GM21515 (cell line): ENCODE measurements at regions not wholly inside any gene's neighbourhood (a gene's known extent, or its start where the extent isn't known, plus 50 kb on each side); places are given as distances from the start of the nearest gene placed in this dataset.

ENCODE experiments used
- ATAC-seq: cut with Tn5 transposase; IDR thresholded peaks from one replicate; pipeline ENCODE4 v1.9.1; 2021; ENCODE audit not compliant: unreplicated experiment

- ATAC-seq = no peak
Observed at GRCh38 chr6:105622226-105622625, 219.3 kb upstream of the PREP start.

- ATAC-seq = no peak
Observed at GRCh38 chr6:105621564-105622175, 218.8 kb upstream of the PREP start.

- no peak for ATAC-seq
Observed at GRCh38 chr6:105620878-105621277, 218.0 kb upstream of the PREP start.

- ATAC-seq = no peak
Observed at GRCh38 chr6:105619971-105620741, 217.3 kb upstream of the PREP start.

GRCh38 chr6:105618247-105618646 is 215.4 kb upstream of the PREP start:
- ATAC-seq = no peak

- ATAC-seq = no peak
Observed at GRCh38 chr6:105616521-105616920, 213.6 kb upstream of the PREP start.

- no peak for ATAC-seq
Observed at GRCh38 chr6:105611606-105612005, 208.7 kb upstream of the PREP start.

- no peak for ATAC-seq
Observed at GRCh38 chr6:105609375-105609991, 206.6 kb upstream of the PREP start.

- no peak for ATAC-seq
Observed at GRCh38 chr6:105608711-105609374, 206.0 kb upstream of the PREP start.

- no peak for ATAC-seq
Observed at GRCh38 chr6:105607636-105608621, 205.0 kb upstream of the PREP start.

- no peak for ATAC-seq
Observed at GRCh38 chr6:105606831-105607463, 204.1 kb upstream of the PREP start.

- ATAC-seq = no peak
Observed at GRCh38 chr6:105604587-105604884, 201.7 kb upstream of the PREP start.

- ATAC-seq = no peak
Observed at GRCh38 chr6:105603788-105604586, 201.1 kb upstream of the PREP start.

- peak; percentile 83 for ATAC-seq
Observed at GRCh38 chr6:105601541-105602236, 198.8 kb upstream of the PREP start.

GRCh38 chr6:105600336-105601260 is 197.7 kb upstream of the PREP start:
- ATAC-seq = no peak

- no peak for ATAC-seq
Observed at GRCh38 chr6:105598264-105598663, 195.4 kb upstream of the PREP start.

- ATAC-seq = no peak
Observed at GRCh38 chr6:105596284-105596755, 193.4 kb upstream of the PREP start.

- ATAC-seq = no peak
Observed at GRCh38 chr6:105595829-105596228, 192.9 kb upstream of the PREP start.
